OCI-LY7 (cell line): ENCODE measurements at regions not wholly inside any gene's neighbourhood (a gene's known extent, or its start where the extent isn't known, plus 50 kb on each side); places are given as distances from the start of the nearest gene placed in this dataset.

Experiments
- BruUV-seq: library from RNA; stranded (reverse); fragments of 400-500 nt; replicated peaks from 2 replicates; lab custom pipeline; 2021; lab: Mats Ljungman, UMichigan
- CTCF ChIA-PET: fragments of 300-600 bp; sonication (Branson Sonifier 250); formaldehyde crosslinking; loops from one replicate; lab custom pipeline; 2022; ENCODE audit warnings: antibody characterized with exemption; ENCODE audit not compliant: unreplicated experiment; lab: Charles Lee
- POLR2A ChIA-PET: fragments of 300-600 bp; sonication (Branson Sonifier 250); formaldehyde crosslinking; loops from one replicate; lab custom pipeline; 2022; ENCODE audit warnings: antibody characterized with exemption; lab: Charles Lee
- DNase-seq: peaks from one replicate; pipeline ENCODE4 v3.0.0-alpha.2; 2015; ENCODE audit warnings: low spot score
- H2AFZ ChIP-seq: fragments of 200-600 bp; sonication (generic), shearing (Covaris generic); 2 replicates; pipeline ENCODE4 v1.6.1; 2014; ENCODE audit warnings: mild to moderate bottlenecking, antibody characterized with exemption, low read length, moderate library complexity
- H3K27ac ChIP-seq: fragments of 200-600 bp; sonication (generic); 2 replicates; pipeline ENCODE4 v1.5.1; 2014; ENCODE audit warnings: mixed run types, low read depth, mild to moderate bottlenecking, moderate library complexity, low read length, inconsistent platforms; ENCODE audit not compliant: poor library complexity, severe bottlenecking
- H3K36me3 ChIP-seq: fragments of 200-600 bp; sonication (generic); 2 replicates; pipeline ENCODE4 v1.6.1; 2014; ENCODE audit warnings: mild to moderate bottlenecking, antibody characterized with exemption, low read length, moderate library complexity, mixed read lengths; ENCODE audit not compliant: insufficient read depth
- H3K4me1 ChIP-seq: fragments of 200-600 bp; sonication (generic); 2 replicates; pipeline ENCODE4 v1.5.1; 2014; ENCODE audit warnings: mild to moderate bottlenecking, low read length; ENCODE audit not compliant: insufficient read depth, poor library complexity, severe bottlenecking
- H3K4me2 ChIP-seq: fragments of 200-600 bp; sonication (generic); 2 replicates; pipeline ENCODE4 v1.6.1; 2014; ENCODE audit warnings: mild to moderate bottlenecking, low read length
- H3K4me3 ChIP-seq: fragments of 200-600 bp; sonication (generic); 2 replicates; pipeline ENCODE4 v1.5.1; 2014; ENCODE audit warnings: mild to moderate bottlenecking, low read depth, low read length; ENCODE audit not compliant: poor library complexity, severe bottlenecking
- H3K79me2 ChIP-seq: fragments of 200-600 bp; sonication (generic); 2 replicates; pipeline ENCODE4 v1.6.1; 2016; ENCODE audit warnings: low read depth, mild to moderate bottlenecking, low read length, moderate library complexity, mixed read lengths; ENCODE audit not compliant: insufficient read depth
- H3K9me2 ChIP-seq: fragments of 200-600 bp; sonication (generic); 2 replicates; pipeline ENCODE4 v1.6.1; 2016; ENCODE audit warnings: mild to moderate bottlenecking, low read length, mixed read lengths; ENCODE audit not compliant: insufficient read depth
- H3K9me3 ChIP-seq: fragments of 200-600 bp; sonication (generic); 2 replicates; pipeline ENCODE4 v1.6.1; 2014; ENCODE audit warnings: mild to moderate bottlenecking, mixed run types, low read length, mixed read lengths
- H4K20me1 ChIP-seq: fragments of 200-600 bp; sonication (generic); 2 replicates; pipeline ENCODE4 v1.6.1; 2014; ENCODE audit warnings: mild to moderate bottlenecking, antibody characterized with exemption, low read length, moderate library complexity, mixed read lengths; ENCODE audit not compliant: insufficient read depth
- EZH2phosphoT487 ChIP-seq: fragments of 200-600 bp; sonication (generic); IDR thresholded peaks from 2 replicates; pipeline ENCODE4 v1.6.1; 2018; ENCODE audit warnings: low read depth, borderline replicate concordance, mild to moderate bottlenecking, mixed run types, antibody characterized with exemption, low read length, moderate library complexity, mixed read lengths
- intact Hi-C: fragments of 100-400 bp; cut with micrococcal nuclease; formaldehyde crosslinking; loops from one replicate; pipeline ENCODE4 v1.10.0; 2022; ENCODE audit not compliant: unreplicated experiment
- TF ChIP-seq, protein P1 (sequence below): fragments of 200-600 bp; sonication (generic); conservative IDR thresholded peaks from 2 replicates; pipeline ENCODE4 v1.5.1; 2014; ENCODE audit warnings: mild to moderate bottlenecking, antibody characterized with exemption, low read length, moderate library complexity, mixed read lengths

DNA sequence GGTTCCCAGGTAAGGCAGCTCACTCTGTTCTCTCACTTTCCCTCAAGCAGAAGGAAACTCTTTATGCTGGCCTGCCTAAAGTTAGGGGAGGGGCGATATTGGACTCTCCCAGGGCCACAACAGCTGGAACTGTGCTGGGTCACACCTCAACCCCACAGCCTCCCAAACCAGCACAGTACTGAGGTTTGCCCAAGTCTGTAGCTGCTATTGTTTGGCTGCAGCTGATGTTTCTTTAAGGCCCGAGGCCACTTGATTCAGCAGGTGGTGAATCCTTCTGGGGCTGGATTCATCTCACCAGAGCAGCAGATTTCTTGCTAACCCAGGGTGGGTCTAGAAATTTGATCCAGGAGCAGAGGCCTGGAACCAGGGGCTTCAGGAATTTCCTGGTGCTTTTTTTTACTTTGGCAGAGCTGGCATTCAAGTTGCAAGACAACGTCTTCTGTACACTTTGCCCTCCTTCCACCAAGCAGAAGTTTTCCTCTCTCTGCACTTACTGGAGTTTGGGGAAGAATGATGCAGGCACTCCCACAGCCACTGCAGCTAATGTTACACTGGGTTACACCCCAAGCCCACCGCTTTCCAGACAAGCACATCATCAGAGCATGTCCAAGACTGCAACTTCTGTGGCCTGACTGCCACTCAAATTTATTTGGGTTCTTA lies 544.7 kb upstream of the NDST4 start:
- Histone ChIP-seq H3K9me3 (no peaks in the 10 kb centered on the region), H3K9me2 (no peaks in the 10 kb centered on the region), H3K4me2 (no peak overlapping the region), H3K79me2 (no peaks in the 10 kb centered on the region), H4K20me1 (no peaks in the 10 kb centered on the region), H3K27ac (no peak overlapping the region), H2AFZ (no peak overlapping the region), H3K4me3 (no peak overlapping the region), H3K36me3 (no peaks in the 10 kb centered on the region), H3K4me1 (no peaks in the 10 kb centered on the region)
- no peak for TF ChIP-seq EZH2phosphoT487
- TF ChIP-seq, protein P1, sequence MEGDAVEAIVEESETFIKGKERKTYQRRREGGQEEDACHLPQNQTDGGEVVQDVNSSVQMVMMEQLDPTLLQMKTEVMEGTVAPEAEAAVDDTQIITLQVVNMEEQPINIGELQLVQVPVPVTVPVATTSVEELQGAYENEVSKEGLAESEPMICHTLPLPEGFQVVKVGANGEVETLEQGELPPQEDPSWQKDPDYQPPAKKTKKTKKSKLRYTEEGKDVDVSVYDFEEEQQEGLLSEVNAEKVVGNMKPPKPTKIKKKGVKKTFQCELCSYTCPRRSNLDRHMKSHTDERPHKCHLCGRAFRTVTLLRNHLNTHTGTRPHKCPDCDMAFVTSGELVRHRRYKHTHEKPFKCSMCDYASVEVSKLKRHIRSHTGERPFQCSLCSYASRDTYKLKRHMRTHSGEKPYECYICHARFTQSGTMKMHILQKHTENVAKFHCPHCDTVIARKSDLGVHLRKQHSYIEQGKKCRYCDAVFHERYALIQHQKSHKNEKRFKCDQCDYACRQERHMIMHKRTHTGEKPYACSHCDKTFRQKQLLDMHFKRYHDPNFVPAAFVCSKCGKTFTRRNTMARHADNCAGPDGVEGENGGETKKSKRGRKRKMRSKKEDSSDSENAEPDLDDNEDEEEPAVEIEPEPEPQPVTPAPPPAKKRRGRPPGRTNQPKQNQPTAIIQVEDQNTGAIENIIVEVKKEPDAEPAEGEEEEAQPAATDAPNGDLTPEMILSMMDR: no peak
- intact Hi-C loops: no loop called here
- no peak for DNase-seq
- CTCF ChIA-PET: no interaction called here
- BruUV-seq: no TSS peak
- POLR2A ChIA-PET: interaction anchor here (0.7 kb wide), 1 partner anchor 24 kb away, joined by 3 read pairs; no protein-coding TSS in a partner anchor

DNA sequence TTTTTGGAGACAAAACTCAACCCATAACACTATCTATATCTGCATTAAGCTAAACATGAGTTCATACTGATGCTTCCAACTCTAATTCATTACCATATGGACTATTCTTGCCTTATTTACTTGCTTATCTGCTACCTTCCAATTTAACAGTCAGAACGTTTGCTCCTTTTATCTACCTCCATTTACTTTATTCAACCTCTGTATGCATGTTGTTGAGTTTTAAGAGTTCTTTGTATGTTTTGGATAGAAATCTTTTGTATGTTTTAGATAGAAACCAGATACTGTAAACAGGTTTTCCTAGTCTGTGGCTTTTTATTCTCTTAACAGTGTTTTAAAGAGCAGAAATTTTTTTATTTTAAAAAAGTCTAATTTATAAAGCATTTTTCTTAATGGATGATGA lies 542.2 kb upstream of the NDST4 start:
- TF ChIP-seq, protein P1: no peak
- no peak for TF ChIP-seq EZH2phosphoT487
- Histone ChIP-seq H3K9me2 (no peaks in the 10 kb centered on the region), H3K36me3 (no peaks in the 10 kb centered on the region), H3K27ac (no peak overlapping the region), H3K4me1 (no peaks in the 10 kb centered on the region), H3K79me2 (no peaks in the 10 kb centered on the region), H4K20me1 (no peaks in the 10 kb centered on the region), H3K4me2 (no peak overlapping the region), H3K9me3 (no peaks in the 10 kb centered on the region), H2AFZ (no peak overlapping the region), H3K4me3 (no peak overlapping the region)
- POLR2A ChIA-PET: no interaction called here
- intact Hi-C loops: no loop called here
- no TSS peak for BruUV-seq
- CTCF ChIA-PET: no interaction called here
- DNase-seq: no peak

DNA sequence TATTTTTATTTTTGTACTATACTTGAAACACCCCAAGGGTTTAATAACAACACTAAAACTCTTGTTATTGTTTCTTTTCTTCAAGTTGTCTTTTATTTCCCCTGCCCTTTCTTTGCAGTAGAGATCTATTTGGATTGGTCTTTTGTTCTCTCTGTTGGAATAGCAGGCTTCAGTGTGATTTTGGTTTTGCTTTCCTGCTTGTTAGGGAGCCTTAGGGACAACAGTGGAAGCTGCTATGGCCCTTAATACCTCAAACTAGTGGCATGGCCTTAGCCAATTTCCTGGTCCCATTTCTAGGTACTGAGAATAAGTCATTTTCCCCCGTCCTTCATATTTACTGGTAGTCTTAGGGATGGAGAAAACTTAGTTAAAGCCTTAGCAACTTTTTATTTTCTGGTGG lies 535.4 kb upstream of the NDST4 start:
- H3K4me1 ChIP-seq: no peaks in the 10 kb centered on the region
- no peak overlapping the region for H3K27ac ChIP-seq
- no peak overlapping the region for H3K4me3 ChIP-seq
- no TSS peak for BruUV-seq
- H3K4me2 ChIP-seq: no peak overlapping the region
- H2AFZ ChIP-seq: no peak overlapping the region
- H4K20me1 ChIP-seq: no peaks in the 10 kb centered on the region
- ChIA-PET CTCF (no interaction called here), POLR2A (no interaction called here)
- no peaks in the 10 kb centered on the region for H3K79me2 ChIP-seq
- no peak for DNase-seq
- H3K9me3 ChIP-seq: no peaks in the 10 kb centered on the region
- no peaks in the 10 kb centered on the region for H3K36me3 ChIP-seq
- no peaks in the 10 kb centered on the region for H3K9me2 ChIP-seq
- TF ChIP-seq EZH2phosphoT487: no peak
- TF ChIP-seq, protein P1: no peak
- intact Hi-C loops: no loop called here
